SK-N-SH (cell line): ENCODE measurements at regions not wholly inside any gene's neighbourhood (a gene's known extent, or its start where the extent isn't known, plus 50 kb on each side); places are given as distances from the start of the nearest gene placed in this dataset.
"Not testable (repeated sequence)": the region's sequence is repeated elsewhere in the genome, so short reads cannot be mapped to it uniquely, and the experiment has no call there.

Source experiments
- CTCF ChIA-PET: fragments of 300-600, 350-600 bp; formaldehyde crosslinking; extraction: SDS; loops from one replicate; lab custom pipeline; 2021; lab: Yijun Ruan, JAX
- POLR2A ChIA-PET: fragments of 350-600 bp; sonication (Branson Sonifier 250); formaldehyde crosslinking; extraction: SDS; loops from one replicate; lab custom pipeline; 2020; ENCODE audit warnings: antibody characterized with exemption, inconsistent platforms; lab: Yijun Ruan, JAX
- DNase-seq: peaks from one replicate; pipeline ENCODE4 v3.0.0; 2012
- H2AFZ ChIP-seq: fragments of 200-600 bp; sonication (generic); 2 replicates; pipeline ENCODE4 v1.8.1; 2016; ENCODE audit warnings: antibody characterized with exemption, mild to moderate bottlenecking, low read depth
- H3F3A ChIP-seq: fragments of 200-600 bp; sonication (generic); replicated peaks from 2 replicates; pipeline ENCODE3; 2016; ENCODE audit warnings: antibody characterized with exemption, mild to moderate bottlenecking; ENCODE audit not compliant: insufficient read depth
- H3K27ac ChIP-seq, 2 experiments: fragments of 200-500 bp in 1 of 2; fragments of 200-600 bp in 1 of 2; sonication (Bioruptor generic) in 1 of 2; sonication (generic), shearing (Covaris generic) in 1 of 2; 2 replicates each; pipeline versions ENCODE4 v1.5.1 to v1.6.1; 2014 to 2016; ENCODE audit warnings: low read depth in 2 of 2, inconsistent platforms in 1 of 2, low read length in 1 of 2, mild to moderate bottlenecking in 1 of 2, mixed read lengths in 1 of 2
- H3K27me3 ChIP-seq: fragments of 200-600 bp; sonication (generic), shearing (Covaris generic); 2 replicates; pipeline ENCODE4 v1.6.1; 2016; ENCODE audit warnings: mixed run types; ENCODE audit not compliant: insufficient read depth
- H3K36me3 ChIP-seq, 2 experiments: fragments of 200-500 bp in 1 of 2; fragments of 200-600 bp in 1 of 2; sonication (Bioruptor generic) in 1 of 2; sonication (generic) in 1 of 2; replicated peaks in 1 of 2; 2 replicates each; pipeline versions ENCODE3 to v1.5.1; 2014 to 2016; ENCODE audit warnings: low read length in 1 of 2, mild to moderate bottlenecking in 1 of 2; ENCODE audit not compliant: insufficient read depth in 2 of 2, control insufficient read depth in 1 of 2
- H3K4me1 ChIP-seq, 2 experiments: fragments of 200-500 bp in 1 of 2; fragments of 200-600 bp in 1 of 2; sonication (Bioruptor generic) in 1 of 2; sonication (generic), shearing (Covaris generic) in 1 of 2; 2 replicates each; pipeline versions ENCODE4 v1.5.1 to v1.6.1; 2014 to 2016; ENCODE audit warnings: low read depth in 1 of 2, low read length in 1 of 2, mixed run types in 1 of 2; ENCODE audit not compliant: insufficient read depth in 2 of 2, control insufficient read depth in 1 of 2
- H3K4me2 ChIP-seq: fragments of 200-600 bp; sonication (generic), shearing (Covaris generic); 2 replicates; pipeline ENCODE4 v1.6.1; 2017; ENCODE audit warnings: mixed run types
- H3K4me3 ChIP-seq, 2 experiments: fragments of 200-500 bp in 1 of 2; fragments of 200-600 bp in 1 of 2; sonication (Bioruptor generic) in 1 of 2; sonication (generic), shearing (Covaris generic) in 1 of 2; 2 replicates each; pipeline versions ENCODE4 v1.5.1 to v1.8.1; 2014 to 2016; ENCODE audit warnings: low read depth in 2 of 2, inconsistent platforms in 1 of 2, low read length in 1 of 2, mild to moderate bottlenecking in 1 of 2, mixed read lengths in 1 of 2, moderate library complexity in 1 of 2
- H3K79me2 ChIP-seq: fragments of 200-600 bp; sonication (generic); 2 replicates; pipeline ENCODE4 v1.8.1; 2017; ENCODE audit warnings: mild to moderate bottlenecking; ENCODE audit not compliant: insufficient read depth
- H3K9ac ChIP-seq: fragments of 200-600 bp; sonication (generic); 2 replicates; pipeline ENCODE4 v1.6.1; 2017; ENCODE audit warnings: mixed run types
- H3K9me2 ChIP-seq: fragments of 200-600 bp; sonication (generic); 2 replicates; pipeline ENCODE4 v1.6.1; 2017; ENCODE audit warnings: mixed run types
- H3K9me3 ChIP-seq: fragments of 200-600 bp; sonication (generic); 2 replicates; pipeline ENCODE4 v1.6.1; 2017; ENCODE audit warnings: mixed run types, mild to moderate bottlenecking, moderate library complexity
- H4K20me1 ChIP-seq: fragments of 200-600 bp; sonication (generic); 2 replicates; pipeline ENCODE4 v1.6.1; 2017; ENCODE audit warnings: mild to moderate bottlenecking, mixed run types; ENCODE audit not compliant: insufficient read depth
- WGBS: methylation state at CpG from one replicate; pipeline ENCODE4 v1.1.6; 2017; ENCODE audit warnings: low lambda C conversion rate; 5-methylcytosine and 5-hydroxymethylcytosine counted together
- TF ChIP-seq, protein P1 (sequence below): fragments of 200-600 bp; sonication (generic); IDR thresholded peaks from 2 replicates; pipeline ENCODE4 v1.6.1; 2017; ENCODE audit warnings: antibody characterized with exemption, mild to moderate bottlenecking, moderate library complexity

DNA sequence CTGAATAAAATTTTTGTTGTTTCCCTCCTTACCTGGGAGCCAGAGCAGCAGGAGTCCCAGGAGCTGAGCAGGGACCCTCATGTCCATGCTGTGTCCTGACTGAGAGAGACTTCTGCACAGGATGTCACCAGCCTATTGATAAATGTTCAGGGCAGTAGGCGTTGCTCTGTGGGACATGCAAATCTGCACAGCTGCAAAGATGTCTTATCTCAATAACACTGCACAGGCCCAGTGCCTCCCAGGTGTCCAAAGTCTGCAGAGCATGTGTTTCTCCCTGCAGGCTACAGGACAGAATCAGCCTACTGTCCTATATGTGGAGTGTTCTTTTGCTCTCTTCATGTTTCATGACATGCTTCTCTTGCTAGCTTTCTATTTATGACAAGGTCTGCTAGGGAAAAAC is 522.3 kb downstream of the RPIA start:
- no CpG with 5 or more reads among the region's 1 CpG for WGBS
- H3K9me2 ChIP-seq, H3K4me1 ChIP-seq, H3K4me2 ChIP-seq, H3K9ac ChIP-seq, H3F3A ChIP-seq, H3K4me3 ChIP-seq, H3K27ac ChIP-seq, H3K36me3 ChIP-seq, CTCF ChIA-PET, H3K9me3 ChIP-seq, H3K79me2 ChIP-seq, H3K27me3 ChIP-seq, POLR2A ChIA-PET, H2AFZ ChIP-seq, DNase-seq, H4K20me1 ChIP-seq: not testable (repeated sequence)

DNA sequence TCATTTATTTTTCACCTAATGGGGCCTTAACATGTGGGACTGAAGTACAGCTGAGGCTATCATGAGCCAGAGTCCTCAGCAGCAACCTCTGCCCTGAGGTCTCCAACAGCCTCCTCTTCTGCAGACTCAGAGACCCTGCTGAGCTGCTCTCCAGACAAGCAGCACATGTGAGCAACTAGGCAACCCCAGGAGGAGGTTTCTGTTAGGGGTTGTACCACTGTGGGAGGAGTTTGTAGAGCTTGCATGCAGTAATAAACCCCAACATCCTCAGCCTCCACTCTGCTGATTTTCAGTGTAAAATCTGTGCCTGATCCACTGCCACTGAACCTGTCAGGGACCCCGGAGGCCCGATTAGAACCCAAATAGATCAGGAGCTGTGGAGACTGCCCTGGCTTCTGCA is 530.0 kb downstream of the RPIA start:
- POLR2A ChIA-PET, H3K4me2 ChIP-seq, CTCF ChIA-PET, H3K9me2 ChIP-seq, H3F3A ChIP-seq, DNase-seq, H3K27me3 ChIP-seq, H2AFZ ChIP-seq, H3K9ac ChIP-seq, H3K79me2 ChIP-seq, H3K36me3 ChIP-seq, H3K4me1 ChIP-seq, H3K27ac ChIP-seq, H3K9me3 ChIP-seq, H4K20me1 ChIP-seq, H3K4me3 ChIP-seq: not testable (repeated sequence)
- whole genome bisulfite sequencing = no CpG with 5 or more reads among the region's 2 CpGs

DNA sequence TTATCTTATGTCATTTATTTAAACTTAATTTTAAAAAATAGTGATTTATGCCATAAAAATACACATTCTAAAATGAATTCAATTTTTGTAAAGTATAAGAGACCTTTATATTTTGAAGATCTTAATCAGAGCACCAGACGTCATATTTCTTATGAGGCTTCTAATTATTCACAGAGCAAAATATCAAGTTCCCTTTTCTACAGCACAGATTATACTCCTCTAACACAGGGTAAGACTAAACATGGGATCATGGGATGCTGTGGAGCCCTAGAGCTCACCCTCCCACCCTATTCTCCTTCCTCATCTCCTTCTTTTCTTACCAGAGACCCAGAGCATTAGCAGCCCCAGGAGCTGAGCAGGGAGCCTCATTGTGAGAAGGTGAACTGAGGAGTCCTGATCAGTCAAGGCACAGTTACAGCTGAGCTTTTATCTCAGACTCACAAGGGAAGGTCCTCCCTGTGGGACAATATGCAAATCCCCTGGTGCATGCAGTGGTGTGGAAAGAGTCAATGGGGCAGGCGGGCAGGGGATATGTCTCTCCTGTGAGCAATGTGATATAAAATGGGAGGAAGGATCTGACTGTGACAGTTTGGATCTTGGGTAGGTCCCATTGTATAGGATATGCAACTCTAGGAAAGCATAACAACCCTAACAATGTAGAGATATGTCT is 530.7 kb downstream of the RPIA start:
- H3K4me1 ChIP-seq, DNase-seq, CTCF ChIA-PET, H3K27ac ChIP-seq, H3K9me2 ChIP-seq, H4K20me1 ChIP-seq, H3K4me3 ChIP-seq, H3K9ac ChIP-seq, H3K36me3 ChIP-seq, H3F3A ChIP-seq, H3K9me3 ChIP-seq, H3K27me3 ChIP-seq, H3K4me2 ChIP-seq, H2AFZ ChIP-seq, POLR2A ChIA-PET, H3K79me2 ChIP-seq: not testable (repeated sequence)
- WGBS = 0% methylated on average over 2 of the region's 2 CpGs

DNA sequence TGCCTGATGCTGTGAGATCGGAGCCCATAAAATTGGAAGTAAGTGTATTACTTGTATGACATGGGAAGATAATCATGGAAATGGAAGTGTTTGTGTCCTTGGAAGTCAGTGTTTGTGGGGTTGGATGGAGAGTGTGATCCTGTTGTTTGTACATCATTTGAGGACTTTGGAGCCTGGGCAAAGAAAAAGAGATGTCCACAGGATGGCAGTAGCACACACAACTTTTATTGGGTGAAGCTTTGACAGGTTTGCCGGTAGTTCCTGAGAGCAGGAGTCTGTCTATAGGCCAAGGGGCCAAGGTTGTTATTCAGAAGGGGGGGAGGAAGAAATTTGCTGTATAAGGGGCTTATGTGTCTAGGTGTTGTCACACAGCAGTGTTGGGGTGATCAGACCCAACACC is 533.3 kb downstream of the RPIA start:
- CTCF ChIA-PET, H3K79me2 ChIP-seq: not testable (repeated sequence)

DNA sequence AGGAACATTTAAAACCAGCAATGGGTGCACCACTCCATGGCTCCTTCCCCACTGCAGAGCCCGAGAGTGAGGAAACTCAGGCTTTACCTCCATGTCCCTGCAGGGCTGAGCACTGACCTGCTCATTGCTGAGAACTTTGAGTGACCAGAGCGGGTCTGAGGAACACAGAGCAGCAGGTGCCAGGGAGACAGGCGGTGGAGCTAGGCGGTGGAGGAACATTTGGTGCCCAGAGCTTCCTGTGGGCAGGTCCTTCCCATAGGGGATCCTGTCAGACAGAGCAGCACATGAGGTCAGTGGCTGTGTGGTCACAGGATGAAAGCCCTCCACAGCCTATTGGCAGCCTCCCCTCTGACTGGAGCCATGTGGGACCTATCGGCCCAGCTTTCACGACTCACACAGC is 538.5 kb downstream of the RPIA start:
- not testable (repeated sequence) for DNase-seq, H3K27me3 ChIP-seq
- WGBS = 0% methylated on average over 1 of the region's 6 CpGs

More for the DNA sequence above, 533.3 kb downstream of the RPIA start:
- H3K27me3 ChIP-seq, H3K4me2 ChIP-seq, H3K9ac ChIP-seq, H3K9me2 ChIP-seq, H4K20me1 ChIP-seq, H3K9me3 ChIP-seq, H3F3A ChIP-seq, H3K4me1 ChIP-seq, H3K4me3 ChIP-seq, POLR2A ChIA-PET, H3K27ac ChIP-seq, H2AFZ ChIP-seq, H3K36me3 ChIP-seq, DNase-seq: not testable (repeated sequence)
- 32% methylated on average over 2 of the region's 2 CpGs for WGBS
- TF ChIP-seq, protein P1, sequence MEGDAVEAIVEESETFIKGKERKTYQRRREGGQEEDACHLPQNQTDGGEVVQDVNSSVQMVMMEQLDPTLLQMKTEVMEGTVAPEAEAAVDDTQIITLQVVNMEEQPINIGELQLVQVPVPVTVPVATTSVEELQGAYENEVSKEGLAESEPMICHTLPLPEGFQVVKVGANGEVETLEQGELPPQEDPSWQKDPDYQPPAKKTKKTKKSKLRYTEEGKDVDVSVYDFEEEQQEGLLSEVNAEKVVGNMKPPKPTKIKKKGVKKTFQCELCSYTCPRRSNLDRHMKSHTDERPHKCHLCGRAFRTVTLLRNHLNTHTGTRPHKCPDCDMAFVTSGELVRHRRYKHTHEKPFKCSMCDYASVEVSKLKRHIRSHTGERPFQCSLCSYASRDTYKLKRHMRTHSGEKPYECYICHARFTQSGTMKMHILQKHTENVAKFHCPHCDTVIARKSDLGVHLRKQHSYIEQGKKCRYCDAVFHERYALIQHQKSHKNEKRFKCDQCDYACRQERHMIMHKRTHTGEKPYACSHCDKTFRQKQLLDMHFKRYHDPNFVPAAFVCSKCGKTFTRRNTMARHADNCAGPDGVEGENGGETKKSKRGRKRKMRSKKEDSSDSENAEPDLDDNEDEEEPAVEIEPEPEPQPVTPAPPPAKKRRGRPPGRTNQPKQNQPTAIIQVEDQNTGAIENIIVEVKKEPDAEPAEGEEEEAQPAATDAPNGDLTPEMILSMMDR = peak; percentile 9; the same call in 1 of the 2 replicates

DNA sequence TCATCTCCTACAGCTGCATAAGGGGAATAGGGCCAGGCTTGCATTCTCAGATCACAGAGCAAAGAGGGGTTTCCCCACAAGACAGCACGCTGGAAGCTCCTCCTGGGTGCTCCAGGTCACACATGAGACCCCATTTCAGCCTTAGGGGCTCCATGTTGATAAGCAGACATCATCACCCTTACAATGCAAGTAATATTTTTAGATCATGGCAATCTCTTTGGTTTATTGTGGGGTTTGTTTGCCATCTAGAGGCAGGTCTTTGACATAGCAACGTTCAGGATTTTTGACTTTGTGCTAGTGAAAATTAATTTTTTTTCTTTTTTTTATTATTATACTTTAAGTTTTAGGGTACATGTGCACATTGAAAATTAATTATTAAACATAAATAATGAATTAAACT is 539.8 kb downstream of the RPIA start:
- 0% methylated on average over 1 of the region's 2 CpGs for WGBS
- CTCF ChIA-PET, H3K9me2 ChIP-seq: not testable (repeated sequence)

More for the DNA sequence above, 538.5 kb downstream of the RPIA start:
- H3K27ac ChIP-seq, H3K4me2 ChIP-seq, H3K4me1 ChIP-seq, H3K9me2 ChIP-seq, CTCF ChIA-PET, H3K9ac ChIP-seq, H3K79me2 ChIP-seq, H2AFZ ChIP-seq, POLR2A ChIA-PET, H3K9me3 ChIP-seq, H3K36me3 ChIP-seq, H3F3A ChIP-seq, H3K4me3 ChIP-seq, H4K20me1 ChIP-seq: not testable (repeated sequence)

More for the DNA sequence above, 539.8 kb downstream of the RPIA start:
- POLR2A ChIA-PET, H3K9ac ChIP-seq, H3K9me3 ChIP-seq, H3K4me2 ChIP-seq, H4K20me1 ChIP-seq, H3F3A ChIP-seq, H3K4me1 ChIP-seq, H3K79me2 ChIP-seq, H3K27ac ChIP-seq, H3K36me3 ChIP-seq, DNase-seq, H3K27me3 ChIP-seq, H2AFZ ChIP-seq, H3K4me3 ChIP-seq: not testable (repeated sequence)
